ENCODE measurements at regions not wholly inside any gene's neighbourhood (a gene's known extent, or its start where the extent isn't known, plus 50 kb on each side); places are given as distances from the start of the nearest gene placed in this dataset.
"Not testable (repeated sequence)": the region's sequence is repeated elsewhere in the genome, so short reads cannot be mapped to it uniquely, and the experiment has no call there.

- no peak for DNase-seq
These were observed 82.4 kb upstream of the SELENOP start for GRCh38 chr5:42894057-42894456.

GRCh38 chr5:42889311-42889933, 77.7 kb upstream of the SELENOP start:
- DNase-seq: peak; percentile 79 to 81

GRCh38 chr5:42888771-42889170, 77.1 kb upstream of the SELENOP start:
- DNase-seq: no peak

GRCh38 chr5:42887575-42887974, 75.9 kb upstream of the SELENOP start:
- DNase-seq: no peak

- no peak for DNase-seq
These were observed 75.4 kb upstream of the SELENOP start for GRCh38 chr5:42887097-42887496.

GRCh38 chr5:42886635-42887034, 74.9 kb upstream of the SELENOP start:
- DNase-seq: no peak

GRCh38 chr5:42884326-42884725, 72.6 kb upstream of the SELENOP start:
- no peak for DNase-seq

- no peak for DNase-seq
These were observed 69.9 kb upstream of the SELENOP start for GRCh38 chr5:42881416-42882117.

GRCh38 chr5:42880496-42881150, 68.9 kb upstream of the SELENOP start:
- DNase-seq: no peak

- DNase-seq: no peak
These were observed 67.6 kb upstream of the SELENOP start for GRCh38 chr5:42879291-42879690.

- DNase-seq: no peak
These were observed 66.9 kb upstream of the SELENOP start for GRCh38 chr5:42878550-42878949.

- DNase-seq: no peak
These were observed 66.3 kb upstream of the SELENOP start for GRCh38 chr5:42878041-42878440.

- no peak for DNase-seq
These were observed 65.7 kb upstream of the SELENOP start for GRCh38 chr5:42877431-42877830.

GRCh38 chr5:42876375-42876844, 64.7 kb upstream of the SELENOP start:
- no peak for DNase-seq

GRCh38 chr5:42875785-42876374, 64.2 kb upstream of the SELENOP start:
- no peak for DNase-seq

- no peak for DNase-seq
These were observed 63.5 kb upstream of the SELENOP start for GRCh38 chr5:42875211-42875610.

GRCh38 chr5:42874621-42875198, 63.0 kb upstream of the SELENOP start:
- no peak for DNase-seq

GRCh38 chr5:42872865-42873264, 61.2 kb upstream of the SELENOP start:
- no peak for DNase-seq

GRCh38 chr5:42870882-42871418, 59.3 kb upstream of the SELENOP start:
- no peak for DNase-seq

- DNase-seq: not testable (repeated sequence)
These were observed 56.7 kb upstream of the SELENOP start for GRCh38 chr5:42868417-42868816.

GRCh38 chr5:42864749-42865148, 53.1 kb upstream of the SELENOP start:
- not testable (repeated sequence) for DNase-seq
